GM12892 (cell line): ENCODE measurements at regions not wholly inside any gene's neighbourhood (a gene's known extent, or its start where the extent isn't known, plus 50 kb on each side); places are given as distances from the start of the nearest gene placed in this dataset.

Experiments used
- POLR2A ChIP-seq: IDR thresholded peaks from 2 replicates; pipeline ENCODE4 v1.6.1; 2011; ENCODE audit warnings: low read depth, low read length, control low read depth
- POLR2AphosphoS5 ChIP-seq: IDR thresholded peaks from 2 replicates; pipeline ENCODE4 v1.6.1; 2011; ENCODE audit warnings: low read depth, low read length, control low read depth

- TF ChIP-seq POLR2AphosphoS5 (no peak), POLR2A (no peak)
Measured at GRCh38 chr1:62918700-62919099, 134.8 kb downstream of the ATG4C start.
